ENCODE measurements at regions not wholly inside any gene's neighbourhood (a gene's known extent, or its start where the extent isn't known, plus 50 kb on each side); places are given as distances from the start of the nearest gene placed in this dataset.

DNA sequence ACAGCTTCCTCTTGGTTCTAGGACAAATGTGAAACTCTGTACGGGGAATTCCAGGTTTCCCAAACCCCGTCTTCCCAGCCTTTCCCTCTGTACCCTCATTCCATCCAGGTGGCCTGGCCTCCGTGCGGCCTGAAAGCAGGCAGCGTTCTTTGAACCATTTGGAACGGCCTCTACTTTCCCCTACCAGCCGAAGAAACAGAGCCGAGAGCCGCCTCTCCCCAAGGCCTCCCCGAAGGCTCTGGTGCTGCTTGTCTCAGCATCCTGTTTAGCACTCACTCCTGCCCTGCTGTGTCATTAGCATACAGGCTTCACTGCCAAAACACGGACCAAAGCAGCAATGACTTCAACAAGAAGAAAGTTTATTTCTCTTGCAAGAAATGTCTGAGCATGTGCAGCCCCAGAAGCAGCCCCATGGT, 137.7 kb downstream of the HSD17B3 start:
- no peak for DNase-seq (ENCODE audit: insufficient read length, low spot score)
- TF ChIP-seq, protein P1, sequence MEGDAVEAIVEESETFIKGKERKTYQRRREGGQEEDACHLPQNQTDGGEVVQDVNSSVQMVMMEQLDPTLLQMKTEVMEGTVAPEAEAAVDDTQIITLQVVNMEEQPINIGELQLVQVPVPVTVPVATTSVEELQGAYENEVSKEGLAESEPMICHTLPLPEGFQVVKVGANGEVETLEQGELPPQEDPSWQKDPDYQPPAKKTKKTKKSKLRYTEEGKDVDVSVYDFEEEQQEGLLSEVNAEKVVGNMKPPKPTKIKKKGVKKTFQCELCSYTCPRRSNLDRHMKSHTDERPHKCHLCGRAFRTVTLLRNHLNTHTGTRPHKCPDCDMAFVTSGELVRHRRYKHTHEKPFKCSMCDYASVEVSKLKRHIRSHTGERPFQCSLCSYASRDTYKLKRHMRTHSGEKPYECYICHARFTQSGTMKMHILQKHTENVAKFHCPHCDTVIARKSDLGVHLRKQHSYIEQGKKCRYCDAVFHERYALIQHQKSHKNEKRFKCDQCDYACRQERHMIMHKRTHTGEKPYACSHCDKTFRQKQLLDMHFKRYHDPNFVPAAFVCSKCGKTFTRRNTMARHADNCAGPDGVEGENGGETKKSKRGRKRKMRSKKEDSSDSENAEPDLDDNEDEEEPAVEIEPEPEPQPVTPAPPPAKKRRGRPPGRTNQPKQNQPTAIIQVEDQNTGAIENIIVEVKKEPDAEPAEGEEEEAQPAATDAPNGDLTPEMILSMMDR (IDR thresholded peaks at IDR 0.05; ENCODE audit: insufficient read depth, missing control alignments): no peak
- FAIRE-seq: no peak

DNA sequence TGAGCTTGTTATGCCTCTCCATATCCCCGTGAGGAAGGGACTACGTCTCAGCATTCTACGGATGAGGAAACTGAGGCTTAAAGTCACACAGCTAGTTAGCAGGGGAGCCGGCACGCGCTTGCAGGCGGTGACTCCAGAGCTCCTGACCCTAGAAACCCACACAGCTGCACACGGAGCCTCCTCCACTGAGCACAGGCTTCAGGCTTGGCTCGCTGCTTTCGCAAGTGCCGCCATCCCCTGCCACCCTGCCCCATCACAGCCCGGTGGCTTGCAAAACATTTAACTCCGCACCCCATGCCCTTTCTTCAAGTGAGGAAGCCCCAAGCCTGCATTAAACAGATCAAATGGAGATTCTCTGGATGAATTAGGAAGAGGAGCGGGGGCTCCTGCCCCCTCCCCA, 138.3 kb downstream of the HSD17B3 start:
- TF ChIP-seq, protein P1 (IDR thresholded peaks at IDR 0.05; ENCODE audit: insufficient read depth, missing control alignments): no peak
- FAIRE-seq (no peak), DNase-seq (ENCODE audit: insufficient read length, low spot score) (no peak)

DNA sequence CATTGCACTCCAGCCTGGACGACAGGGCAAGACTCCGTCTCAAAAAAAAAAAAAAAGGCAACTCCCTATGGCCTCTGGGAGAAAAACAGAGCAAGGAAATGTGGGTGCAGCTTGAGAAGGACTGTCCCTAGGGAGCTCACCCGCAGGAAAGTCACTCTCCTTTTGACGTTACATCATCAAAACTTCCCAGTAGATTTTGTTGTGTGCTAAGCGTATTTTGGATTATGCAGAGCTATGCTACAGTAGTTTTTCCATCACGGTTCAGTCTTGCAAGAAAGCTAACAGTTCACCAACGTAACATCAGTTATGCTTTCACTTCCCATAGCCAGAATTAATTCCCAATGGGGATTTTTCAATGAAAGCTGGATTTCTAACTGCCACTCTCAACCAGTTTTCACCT, 138.8 kb downstream of the HSD17B3 start:
- FAIRE-seq: no peak
- TF ChIP-seq, protein P1 (IDR thresholded peaks at IDR 0.05; ENCODE audit: insufficient read depth, missing control alignments): no peak
- no peak for DNase-seq (ENCODE audit: insufficient read length, low spot score)

DNA sequence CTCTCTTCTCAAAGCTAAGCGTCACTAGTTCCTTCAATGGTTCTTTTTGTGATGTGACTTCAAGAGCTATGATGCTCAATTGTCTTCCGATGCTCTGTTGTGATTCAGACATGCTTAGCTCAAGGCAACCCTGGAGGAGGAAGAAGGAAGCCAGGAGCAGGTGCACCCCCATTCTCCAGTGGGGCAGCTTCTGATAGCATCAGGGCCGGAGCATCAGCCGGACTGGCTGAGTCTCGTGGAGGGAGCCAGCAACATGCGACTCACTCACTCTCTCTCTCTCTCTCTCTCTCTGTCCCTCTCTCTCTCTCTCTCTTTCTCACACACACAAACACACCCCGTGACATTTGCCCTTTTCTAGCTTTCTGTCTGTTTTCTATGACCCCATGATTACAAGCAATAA, 140.2 kb downstream of the HSD17B3 start:
- TF ChIP-seq, protein P1 (IDR thresholded peaks at IDR 0.05; ENCODE audit: insufficient read depth, missing control alignments): no peak
- DNase-seq (ENCODE audit: insufficient read length, low spot score) (no peak), FAIRE-seq (no peak)

DNA sequence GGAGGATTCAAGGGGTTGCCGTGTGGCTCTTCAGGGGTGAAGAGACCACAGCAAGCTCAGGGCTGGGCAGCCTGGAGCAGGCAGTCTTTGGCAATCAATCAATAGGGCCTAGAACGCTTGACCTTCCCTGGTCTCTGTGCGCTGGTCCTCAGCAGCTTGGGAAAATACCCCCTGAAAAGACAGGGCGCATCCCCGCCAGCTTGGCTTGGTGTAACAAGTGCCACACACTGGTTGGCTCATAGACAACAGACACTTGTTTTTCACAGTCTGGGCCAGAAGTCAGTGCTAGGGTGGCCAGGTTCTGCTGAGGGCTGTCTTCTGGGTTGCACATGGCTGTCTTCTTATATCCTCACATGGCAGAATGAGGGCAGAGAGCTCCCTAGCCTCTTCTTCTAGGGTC, 141.1 kb downstream of the HSD17B3 start:
- no peak for FAIRE-seq
- TF ChIP-seq, protein P1 (IDR thresholded peaks at IDR 0.05; ENCODE audit: insufficient read depth, missing control alignments): no peak
- no peak for DNase-seq (ENCODE audit: insufficient read length, low spot score)

DNA sequence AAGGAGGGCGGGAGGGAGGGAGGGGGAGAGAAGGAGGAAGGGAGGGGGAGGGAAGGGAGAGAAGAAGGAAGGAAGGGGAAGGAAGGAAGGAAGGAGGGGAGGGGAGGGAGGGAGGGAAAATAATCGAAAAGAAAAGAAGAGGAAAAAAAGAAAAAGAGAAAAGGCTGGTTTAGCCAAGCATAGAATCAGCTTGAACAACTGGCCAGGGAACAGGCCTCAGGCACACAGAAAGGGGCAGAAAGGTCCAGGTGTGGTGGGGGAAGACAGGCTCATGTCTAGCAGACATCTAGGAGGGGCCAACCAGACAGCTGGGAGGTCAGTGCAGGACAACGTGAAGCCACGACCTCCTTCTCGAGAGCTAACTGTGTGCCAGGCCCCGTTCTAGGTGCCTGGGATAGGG, 141.8 kb downstream of the HSD17B3 start:
- no peak for FAIRE-seq
- no peak for DNase-seq (ENCODE audit: insufficient read length, low spot score)
- TF ChIP-seq, protein P1 (IDR thresholded peaks at IDR 0.05; ENCODE audit: insufficient read depth, missing control alignments): no peak

DNA sequence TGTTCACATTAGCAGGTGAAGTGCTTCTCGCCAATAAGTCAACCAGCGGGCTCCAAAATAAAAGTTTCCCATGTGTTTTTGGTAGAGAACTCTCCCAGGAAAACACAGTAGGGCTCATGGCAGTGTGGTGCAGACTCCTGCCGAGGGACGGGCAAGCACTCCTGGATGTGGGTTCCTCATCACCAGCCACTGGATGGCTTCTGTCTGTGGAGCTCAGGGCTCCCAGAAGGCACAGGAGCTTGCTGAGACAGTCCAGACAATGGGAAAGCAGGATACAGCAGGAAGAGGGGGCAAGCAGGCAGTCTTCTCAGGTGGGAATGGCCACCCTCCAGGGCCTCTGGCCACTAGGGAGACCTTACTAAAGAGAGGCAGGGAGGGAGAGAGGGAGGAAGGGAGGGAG, 142.4 kb downstream of the HSD17B3 start:
- FAIRE-seq (no peak), DNase-seq (ENCODE audit: insufficient read length, low spot score) (no peak)

More for the DNA sequence above, 142.4 kb downstream of the HSD17B3 start:
- TF ChIP-seq, protein P1 (IDR thresholded peaks at IDR 0.05; ENCODE audit: insufficient read depth, missing control alignments): no peak

Data from D721Med (cell line).